SU-DHL-6 (cell line): ENCODE measurements at regions not wholly inside any gene's neighbourhood (a gene's known extent, or its start where the extent isn't known, plus 50 kb on each side); places are given as distances from the start of the nearest gene placed in this dataset.

ENCODE experiments used
- EZH2phosphoT487 ChIP-seq: fragments of 200-600 bp; sonication (generic), shearing (Covaris generic); conservative IDR thresholded peaks from 2 replicates; pipeline ENCODE4 v1.6.1; 2018; ENCODE audit warnings: mild to moderate bottlenecking, antibody characterized with exemption, low read length, moderate library complexity, mixed read lengths
- TF ChIP-seq, protein P1 (sequence below): fragments of 200-600 bp; sonication (generic); IDR thresholded peaks from one replicate; pipeline ENCODE4 v1.5.1; 2017; ENCODE audit warnings: antibody characterized with exemption, mild to moderate bottlenecking, low read length, moderate library complexity; ENCODE audit not compliant: insufficient read depth, poor library complexity, severe bottlenecking

DNA sequence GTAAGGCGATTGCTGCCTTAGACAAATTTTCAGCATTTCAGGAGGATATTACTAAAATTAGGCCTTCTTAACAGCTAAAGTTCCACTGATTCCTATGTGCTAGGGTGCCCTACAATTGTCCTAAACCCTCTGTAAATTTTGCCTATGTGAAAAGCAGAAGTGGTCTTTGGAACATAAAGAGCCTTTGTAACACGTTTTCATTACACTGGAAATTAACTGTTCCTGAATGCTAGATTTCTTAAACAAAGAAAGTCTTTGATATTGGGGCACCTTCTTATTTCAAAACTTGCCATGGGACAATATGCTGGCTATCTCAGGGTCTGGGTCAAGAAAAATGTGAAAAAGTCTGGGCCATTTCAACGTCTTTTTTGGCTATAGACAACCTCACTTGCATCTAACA, 60.4 kb upstream of the MOCS2 start:
- TF ChIP-seq, protein P1, sequence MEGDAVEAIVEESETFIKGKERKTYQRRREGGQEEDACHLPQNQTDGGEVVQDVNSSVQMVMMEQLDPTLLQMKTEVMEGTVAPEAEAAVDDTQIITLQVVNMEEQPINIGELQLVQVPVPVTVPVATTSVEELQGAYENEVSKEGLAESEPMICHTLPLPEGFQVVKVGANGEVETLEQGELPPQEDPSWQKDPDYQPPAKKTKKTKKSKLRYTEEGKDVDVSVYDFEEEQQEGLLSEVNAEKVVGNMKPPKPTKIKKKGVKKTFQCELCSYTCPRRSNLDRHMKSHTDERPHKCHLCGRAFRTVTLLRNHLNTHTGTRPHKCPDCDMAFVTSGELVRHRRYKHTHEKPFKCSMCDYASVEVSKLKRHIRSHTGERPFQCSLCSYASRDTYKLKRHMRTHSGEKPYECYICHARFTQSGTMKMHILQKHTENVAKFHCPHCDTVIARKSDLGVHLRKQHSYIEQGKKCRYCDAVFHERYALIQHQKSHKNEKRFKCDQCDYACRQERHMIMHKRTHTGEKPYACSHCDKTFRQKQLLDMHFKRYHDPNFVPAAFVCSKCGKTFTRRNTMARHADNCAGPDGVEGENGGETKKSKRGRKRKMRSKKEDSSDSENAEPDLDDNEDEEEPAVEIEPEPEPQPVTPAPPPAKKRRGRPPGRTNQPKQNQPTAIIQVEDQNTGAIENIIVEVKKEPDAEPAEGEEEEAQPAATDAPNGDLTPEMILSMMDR: no peak
- TF ChIP-seq EZH2phosphoT487: no peak
